SK-N-SH (cell line): ENCODE measurements at regions not wholly inside any gene's neighbourhood (a gene's known extent, or its start where the extent isn't known, plus 50 kb on each side); places are given as distances from the start of the nearest gene placed in this dataset.

Experiments
- CTCF ChIA-PET: fragments of 300-600, 350-600 bp; formaldehyde crosslinking; extraction: SDS; loops from one replicate; lab custom pipeline; 2021; lab: Yijun Ruan, JAX
- POLR2A ChIA-PET: fragments of 350-600 bp; sonication (Branson Sonifier 250); formaldehyde crosslinking; extraction: SDS; loops from one replicate; lab custom pipeline; 2020; ENCODE audit warnings: antibody characterized with exemption, inconsistent platforms; lab: Yijun Ruan, JAX
- DNase-seq: peaks from one replicate; pipeline ENCODE4 v3.0.0; 2012
- H2AFZ ChIP-seq: fragments of 200-600 bp; sonication (generic); 2 replicates; pipeline ENCODE4 v1.8.1; 2016; ENCODE audit warnings: antibody characterized with exemption, mild to moderate bottlenecking, low read depth
- H3F3A ChIP-seq: fragments of 200-600 bp; sonication (generic); replicated peaks from 2 replicates; pipeline ENCODE3; 2016; ENCODE audit warnings: antibody characterized with exemption, mild to moderate bottlenecking; ENCODE audit not compliant: insufficient read depth
- H3K27ac ChIP-seq, 2 experiments: fragments of 200-500 bp in 1 of 2; fragments of 200-600 bp in 1 of 2; sonication (Bioruptor generic) in 1 of 2; sonication (generic), shearing (Covaris generic) in 1 of 2; 2 replicates each; pipeline versions ENCODE4 v1.5.1 to v1.6.1; 2014 to 2016; ENCODE audit warnings: low read depth in 2 of 2, inconsistent platforms in 1 of 2, low read length in 1 of 2, mild to moderate bottlenecking in 1 of 2, mixed read lengths in 1 of 2
- H3K27me3 ChIP-seq: fragments of 200-600 bp; sonication (generic), shearing (Covaris generic); 2 replicates; pipeline ENCODE4 v1.6.1; 2016; ENCODE audit warnings: mixed run types; ENCODE audit not compliant: insufficient read depth
- H3K36me3 ChIP-seq, 2 experiments: fragments of 200-500 bp in 1 of 2; fragments of 200-600 bp in 1 of 2; sonication (Bioruptor generic) in 1 of 2; sonication (generic) in 1 of 2; replicated peaks in 1 of 2; 2 replicates each; pipeline versions ENCODE3 to v1.5.1; 2014 to 2016; ENCODE audit warnings: low read length in 1 of 2, mild to moderate bottlenecking in 1 of 2; ENCODE audit not compliant: insufficient read depth in 2 of 2, control insufficient read depth in 1 of 2
- H3K4me1 ChIP-seq, 2 experiments: fragments of 200-500 bp in 1 of 2; fragments of 200-600 bp in 1 of 2; sonication (Bioruptor generic) in 1 of 2; sonication (generic), shearing (Covaris generic) in 1 of 2; 2 replicates each; pipeline versions ENCODE4 v1.5.1 to v1.6.1; 2014 to 2016; ENCODE audit warnings: low read depth in 1 of 2, low read length in 1 of 2, mixed run types in 1 of 2; ENCODE audit not compliant: insufficient read depth in 2 of 2, control insufficient read depth in 1 of 2
- H3K4me2 ChIP-seq: fragments of 200-600 bp; sonication (generic), shearing (Covaris generic); 2 replicates; pipeline ENCODE4 v1.6.1; 2017; ENCODE audit warnings: mixed run types
- H3K4me3 ChIP-seq, 2 experiments: fragments of 200-500 bp in 1 of 2; fragments of 200-600 bp in 1 of 2; sonication (Bioruptor generic) in 1 of 2; sonication (generic), shearing (Covaris generic) in 1 of 2; 2 replicates each; pipeline versions ENCODE4 v1.5.1 to v1.8.1; 2014 to 2016; ENCODE audit warnings: low read depth in 2 of 2, inconsistent platforms in 1 of 2, low read length in 1 of 2, mild to moderate bottlenecking in 1 of 2, mixed read lengths in 1 of 2, moderate library complexity in 1 of 2
- H3K79me2 ChIP-seq: fragments of 200-600 bp; sonication (generic); 2 replicates; pipeline ENCODE4 v1.8.1; 2017; ENCODE audit warnings: mild to moderate bottlenecking; ENCODE audit not compliant: insufficient read depth
- H3K9ac ChIP-seq: fragments of 200-600 bp; sonication (generic); 2 replicates; pipeline ENCODE4 v1.6.1; 2017; ENCODE audit warnings: mixed run types
- H3K9me2 ChIP-seq: fragments of 200-600 bp; sonication (generic); 2 replicates; pipeline ENCODE4 v1.6.1; 2017; ENCODE audit warnings: mixed run types
- H3K9me3 ChIP-seq: fragments of 200-600 bp; sonication (generic); 2 replicates; pipeline ENCODE4 v1.6.1; 2017; ENCODE audit warnings: mixed run types, mild to moderate bottlenecking, moderate library complexity
- H4K20me1 ChIP-seq: fragments of 200-600 bp; sonication (generic); 2 replicates; pipeline ENCODE4 v1.6.1; 2017; ENCODE audit warnings: mild to moderate bottlenecking, mixed run types; ENCODE audit not compliant: insufficient read depth
- CTCF ChIP-seq: fragments of 200-600 bp; sonication (generic); IDR thresholded peaks from 2 replicates; pipeline ENCODE4 v1.6.1; 2017; ENCODE audit warnings: antibody characterized with exemption, mild to moderate bottlenecking, moderate library complexity
- EP300 ChIP-seq, 2 experiments: IDR thresholded peaks; 2 replicates each; pipeline versions ENCODE4 v1.4.0 to v1.6.1; 2012; ENCODE audit warnings: borderline replicate concordance in 1 of 2, low read depth in 1 of 2, low read length in 1 of 2
- EZH2phosphoT487 ChIP-seq: fragments of 200-600 bp; sonication (generic); IDR thresholded peaks from 2 replicates; pipeline ENCODE4 v1.6.1; 2017; ENCODE audit warnings: low read depth, mixed run types, mild to moderate bottlenecking, antibody characterized with exemption, moderate library complexity, borderline replicate concordance
- FOSL2 ChIP-seq: IDR thresholded peaks from 2 replicates; pipeline ENCODE4 v1.4.0; 2012; ENCODE audit warnings: low read depth, mild to moderate bottlenecking, moderate library complexity, borderline replicate concordance
- FOXJ3 ChIP-seq: sonication (generic); formaldehyde crosslinking; IDR thresholded peaks from 2 replicates; pipeline ENCODE4 v1.5.1; 2020; ENCODE audit warnings: mild to moderate bottlenecking, missing genetic modification reagents
- FOXM1 ChIP-seq: IDR thresholded peaks from 2 replicates; pipeline ENCODE4 v1.4.0; 2012; ENCODE audit warnings: low read depth, mild to moderate bottlenecking
- GATA2 ChIP-seq: sonication (generic); formaldehyde crosslinking; IDR thresholded peaks from 2 replicates; pipeline ENCODE4 v1.5.0; 2020; ENCODE audit warnings: mild to moderate bottlenecking, missing genetic modification reagents
- JUND ChIP-seq: IDR thresholded peaks from 2 replicates; pipeline ENCODE4 v1.4.0; 2012
- MXI1 ChIP-seq: IDR thresholded peaks from 2 replicates; pipeline ENCODE4 v1.6.1; 2012; ENCODE audit warnings: mild to moderate bottlenecking, low read depth, low read length, improper control_type of control experiment
- NFIC ChIP-seq: IDR thresholded peaks from 2 replicates; pipeline ENCODE4 v1.4.0; 2012; ENCODE audit warnings: borderline replicate concordance
- PBX3 ChIP-seq: IDR thresholded peaks from 2 replicates; pipeline ENCODE4; 2012
- POLR2AphosphoS5 ChIP-seq: IDR thresholded peaks from 2 replicates; pipeline ENCODE4 v1.6.1; 2012; ENCODE audit warnings: low read depth, low read length
- RXRA ChIP-seq: IDR thresholded peaks from 2 replicates; pipeline ENCODE4 v1.4.0; 2012; ENCODE audit warnings: low read depth, mild to moderate bottlenecking, borderline replicate concordance
- SIN3A ChIP-seq: IDR thresholded peaks from 2 replicates; pipeline ENCODE4 v1.6.1; 2012; ENCODE audit warnings: low read depth, mild to moderate bottlenecking, low read length, moderate library complexity, borderline replicate concordance
- TAF1 ChIP-seq: IDR thresholded peaks from 2 replicates; pipeline ENCODE4 v1.6.1; 2012; ENCODE audit warnings: low read depth, mild to moderate bottlenecking, low read length, moderate library complexity, borderline replicate concordance
- TCF12 ChIP-seq: IDR thresholded peaks from 2 replicates; pipeline ENCODE4 v1.4.0; 2012
- TEAD4 ChIP-seq: IDR thresholded peaks from 2 replicates; pipeline ENCODE4 v1.4.0; 2012; ENCODE audit warnings: mild to moderate bottlenecking, borderline replicate concordance; ENCODE audit not compliant: insufficient read depth
- USF2 ChIP-seq: fragments of 150-350 bp; IDR thresholded peaks from 2 replicates; pipeline ENCODE4 v1.6.1; 2017; ENCODE audit warnings: antibody characterized with exemption, low read length, low read depth, borderline replicate concordance
- YY1 ChIP-seq: IDR thresholded peaks from 2 replicates; pipeline ENCODE4 v1.4.0; 2012; ENCODE audit warnings: low read depth, mild to moderate bottlenecking
- WGBS: methylation state at CpG from one replicate; pipeline ENCODE4 v1.1.6; 2017; ENCODE audit warnings: low lambda C conversion rate; 5-methylcytosine and 5-hydroxymethylcytosine counted together
- TF ChIP-seq, protein P1 (sequence below): fragments of 150-350 bp; IDR thresholded peaks from 2 replicates; pipeline ENCODE4 v1.6.1; 2016; ENCODE audit warnings: mild to moderate bottlenecking, low read depth, low read length
- TF ChIP-seq, protein P2 (sequence below): IDR thresholded peaks from 2 replicates; pipeline ENCODE4 v1.4.0; 2012; ENCODE audit warnings: low read depth, borderline replicate concordance

GRCh38 chr6:74604279-74604678, 601.6 kb downstream of the COL12A1 start:
- 6% methylated on average over 3 of the region's 3 CpGs for WGBS
- H3K4me1 ChIP-seq = 0 out of 4 replicates have a peak, but pooled peaks cover 0 to 3% of the 10 kb centered on the region in 2 experiments

DNA sequence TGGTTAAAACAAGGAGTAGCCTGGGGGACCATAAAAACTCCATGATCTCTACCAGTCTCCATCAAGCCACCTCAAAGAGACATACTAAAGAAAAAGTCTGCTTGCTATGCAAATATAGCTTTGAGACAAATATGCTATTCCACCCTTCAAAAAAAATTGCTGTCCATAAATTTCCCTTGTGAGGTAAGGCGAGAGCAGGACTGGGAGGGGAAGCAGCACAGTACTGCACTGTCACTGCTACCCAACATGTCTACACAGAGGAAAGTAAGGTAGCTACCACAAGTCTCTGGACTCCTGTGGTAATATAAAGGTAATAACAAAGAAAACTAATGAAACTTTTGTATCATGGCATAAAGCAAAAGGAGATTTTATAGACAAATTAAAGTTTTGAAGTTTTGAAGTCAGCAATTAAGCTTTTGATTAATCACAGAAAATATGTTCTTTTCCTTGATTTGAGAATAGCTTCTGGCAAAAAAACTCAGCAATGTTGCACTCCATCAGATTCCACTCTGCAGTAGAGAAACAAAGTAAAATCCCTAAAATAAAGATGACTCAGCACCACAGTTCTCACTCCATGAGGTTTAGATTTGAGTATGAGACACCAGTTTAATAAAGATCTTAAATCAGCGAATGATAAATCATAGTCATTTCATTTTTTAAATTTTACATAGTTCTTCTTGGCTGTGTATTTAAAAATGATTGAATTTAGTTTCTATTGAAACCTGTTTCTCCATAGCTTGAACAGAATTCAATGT, 602.4 kb downstream of the COL12A1 start:
- WGBS = 7% methylated on average over 2 of the region's 2 CpGs
- ChIA-PET POLR2A (no interaction called here), CTCF (interaction anchor here (1.1 kb wide), 2 partner anchors 10 to 28 kb away, joined by 3 read pairs; no protein-coding TSS in a partner anchor)
- no peaks in the 10 kb centered on the region for H4K20me1 ChIP-seq
- H3K36me3 ChIP-seq = no peaks in the 10 kb centered on the region
- peaks cover 5% of the 10 kb centered on the region; the same call in 1 of the 2 replicates for H3K27me3 ChIP-seq
- DNase-seq = no peak
- H3K79me2 ChIP-seq = no peaks in the 10 kb centered on the region
- H3K9me2 ChIP-seq = no peaks in the 10 kb centered on the region
- H3K27ac ChIP-seq = no peak overlapping the region
- no peaks in the 10 kb centered on the region for H3F3A ChIP-seq
- no peak overlapping the region for H3K4me2 ChIP-seq
- no peak overlapping the region for H3K9ac ChIP-seq
- no peaks in the 10 kb centered on the region for H3K9me3 ChIP-seq
- H2AFZ ChIP-seq = no peak overlapping the region
- no peak overlapping the region for H3K4me3 ChIP-seq
- H3K4me1 ChIP-seq = 0 out of 4 replicates have a peak, but pooled peaks cover 0 to 3% of the 10 kb centered on the region in 2 experiments
- TF ChIP-seq TEAD4 (no peak), GATA2 (CRISPR knock-in tag) (no peak), FOXJ3 (CRISPR knock-in tag) (no peak), SIN3A (no peak), PBX3 (no peak), FOXM1 (no peak), USF2 (no peak)
- TF ChIP-seq, protein P1, sequence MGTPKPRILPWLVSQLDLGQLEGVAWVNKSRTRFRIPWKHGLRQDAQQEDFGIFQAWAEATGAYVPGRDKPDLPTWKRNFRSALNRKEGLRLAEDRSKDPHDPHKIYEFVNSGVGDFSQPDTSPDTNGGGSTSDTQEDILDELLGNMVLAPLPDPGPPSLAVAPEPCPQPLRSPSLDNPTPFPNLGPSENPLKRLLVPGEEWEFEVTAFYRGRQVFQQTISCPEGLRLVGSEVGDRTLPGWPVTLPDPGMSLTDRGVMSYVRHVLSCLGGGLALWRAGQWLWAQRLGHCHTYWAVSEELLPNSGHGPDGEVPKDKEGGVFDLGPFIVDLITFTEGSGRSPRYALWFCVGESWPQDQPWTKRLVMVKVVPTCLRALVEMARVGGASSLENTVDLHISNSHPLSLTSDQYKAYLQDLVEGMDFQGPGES = no peak

More at GRCh38 chr6:74604279-74604678, 601.6 kb downstream of the COL12A1 start:
- Histone ChIP-seq H3K9me2 (no peaks in the 10 kb centered on the region), H3K4me3 (no peak overlapping the region)
- TF ChIP-seq YY1 (no peak), FOXJ3 (CRISPR knock-in tag) (no peak), SIN3A (no peak), JUND (no peak), RXRA (no peak), MXI1 (no peak), TCF12 (no peak), CTCF (no peak), FOSL2 (no peak), POLR2AphosphoS5 (no peak), EP300 (IDR thresholded peaks at IDR 0.05; ENCODE audit: borderline replicate concordance in 1 of 2, low read depth in 1 of 2, low read length in 1 of 2) (no peak), TAF1 (no peak), EZH2phosphoT487 (no peak), NFIC (no peak)
- TF ChIP-seq, protein P2, sequence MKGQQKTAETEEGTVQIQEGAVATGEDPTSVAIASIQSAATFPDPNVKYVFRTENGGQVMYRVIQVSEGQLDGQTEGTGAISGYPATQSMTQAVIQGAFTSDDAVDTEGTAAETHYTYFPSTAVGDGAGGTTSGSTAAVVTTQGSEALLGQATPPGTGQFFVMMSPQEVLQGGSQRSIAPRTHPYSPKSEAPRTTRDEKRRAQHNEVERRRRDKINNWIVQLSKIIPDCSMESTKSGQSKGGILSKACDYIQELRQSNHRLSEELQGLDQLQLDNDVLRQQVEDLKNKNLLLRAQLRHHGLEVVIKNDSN = no peak
- TF ChIP-seq, all 33 proteins: peak for 0
- no peaks in the 10 kb centered on the region for H4K20me1 ChIP-seq
- no peaks in the 10 kb centered on the region for H3K36me3 ChIP-seq
- H3K9me3 ChIP-seq = no peaks in the 10 kb centered on the region
- ChIA-PET CTCF (interaction anchor here (1.1 kb wide), 1 partner anchor 29 kb away, joined by 3 read pairs; no protein-coding TSS in a partner anchor), POLR2A (no interaction called here)
- no peak overlapping the region for H2AFZ ChIP-seq
- no peak overlapping the region for H3K9ac ChIP-seq
- H3K79me2 ChIP-seq = no peaks in the 10 kb centered on the region
- no peak overlapping the region for H3K27ac ChIP-seq
- H3K4me2 ChIP-seq = no peak overlapping the region
- DNase-seq = no peak
- no peaks in the 10 kb centered on the region for H3F3A ChIP-seq
- peaks cover 5% of the 10 kb centered on the region; the same call in 1 of the 2 replicates for H3K27me3 ChIP-seq
